Activated T-helper 17 cell treated with anti-CD3 and anti-CD28 coated beads, Interleukin-2, amount 50 U/mL, for 72 hours (primary cell): ENCODE measurements at regions not wholly inside any gene's neighbourhood (a gene's known extent, or its start where the extent isn't known, plus 50 kb on each side); places are given as distances from the start of the nearest gene placed in this dataset.
"Not testable (repeated sequence)": the region's sequence is repeated elsewhere in the genome, so short reads cannot be mapped to it uniquely, and the experiment has no call there.

Experiments
- ATAC-seq: fragments of 150-1000 bp; cut with Tn5 transposase; replicated peaks from 2 replicates; pipeline ENCODE4 v1.10.0; 2021; ENCODE audit warnings: mild to moderate bottlenecking, moderate library complexity
- H3K27ac Mint-ChIP-seq: one replicate; pipeline ENCODE4 v1.8.0; 2022; ENCODE audit warnings: mixed read lengths
- H3K27me3 Mint-ChIP-seq: one replicate; pipeline ENCODE4 v1.8.0; 2022; ENCODE audit warnings: mixed read lengths
- H3K36me3 Mint-ChIP-seq: one replicate; pipeline ENCODE4 v1.8.0; 2022; ENCODE audit warnings: low read depth, mild to moderate bottlenecking, mixed read lengths
- H3K4me1 Mint-ChIP-seq: one replicate; pipeline ENCODE4 v1.8.0; 2022; ENCODE audit warnings: mixed read lengths
- H3K4me3 Mint-ChIP-seq: one replicate; pipeline ENCODE4 v1.8.0; 2022; ENCODE audit warnings: mild to moderate bottlenecking, mixed read lengths
- H3K9me3 Mint-ChIP-seq: one replicate; pipeline ENCODE4 v1.8.0; 2022; ENCODE audit warnings: mixed read lengths

DNA sequence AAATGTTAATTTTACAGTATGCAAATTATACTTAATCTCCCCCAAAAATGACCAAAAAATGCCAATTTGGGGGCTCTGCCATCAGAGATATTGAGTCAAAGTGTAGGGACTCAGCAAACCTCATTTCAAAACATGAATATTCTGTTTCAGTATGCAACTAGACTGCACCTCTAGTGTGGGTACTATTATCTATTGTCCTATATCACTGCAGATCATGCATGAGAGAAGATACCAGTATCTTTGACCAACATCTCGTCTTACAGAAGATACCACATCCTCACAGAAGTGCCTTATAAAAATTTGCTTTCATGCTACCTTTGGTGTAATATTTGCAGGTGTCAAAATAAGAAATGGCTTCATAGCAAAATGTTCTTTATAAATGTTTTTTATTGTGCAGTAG lies 623.8 kb downstream of the TENT5A start:
- ATAC-seq: no peak

DNA sequence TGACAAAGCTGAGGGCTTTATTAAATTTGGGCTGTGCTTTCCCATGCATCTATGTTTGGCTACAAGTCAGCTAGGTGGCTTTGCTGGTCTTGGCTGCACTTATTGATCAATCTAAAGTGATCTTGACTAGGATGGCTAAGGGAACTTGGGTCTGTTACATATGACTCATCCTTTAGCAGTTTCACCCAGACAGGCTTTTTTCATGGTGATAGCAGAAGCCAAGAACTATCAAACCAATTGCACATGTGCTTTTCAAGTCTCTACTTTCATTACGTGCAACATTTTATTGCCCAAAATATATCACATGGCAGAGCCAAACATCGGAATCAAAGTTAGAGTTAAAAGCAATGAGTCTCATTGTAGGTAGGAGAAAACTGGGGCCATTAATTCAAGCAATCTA lies 626.3 kb downstream of the TENT5A start:
- Mint-ChIP-seq H3K27me3 (no peaks in the 10 kb centered on the region), H3K4me1 (no peaks in the 10 kb centered on the region), H3K9me3 (peaks cover 5% of the 10 kb centered on the region), H3K4me3 (no peak overlapping the region), H3K36me3 (no peaks in the 10 kb centered on the region), H3K27ac (no peak overlapping the region)
- ATAC-seq: no peak

More for the DNA sequence above, 623.8 kb downstream of the TENT5A start:
- no peaks in the 10 kb centered on the region for H3K4me1 Mint-ChIP-seq
- no peaks in the 10 kb centered on the region for H3K27me3 Mint-ChIP-seq
- no peaks in the 10 kb centered on the region for H3K36me3 Mint-ChIP-seq
- H3K9me3 Mint-ChIP-seq: peaks cover 9% of the 10 kb centered on the region
- no peak overlapping the region for H3K4me3 Mint-ChIP-seq
- no peak overlapping the region for H3K27ac Mint-ChIP-seq

DNA sequence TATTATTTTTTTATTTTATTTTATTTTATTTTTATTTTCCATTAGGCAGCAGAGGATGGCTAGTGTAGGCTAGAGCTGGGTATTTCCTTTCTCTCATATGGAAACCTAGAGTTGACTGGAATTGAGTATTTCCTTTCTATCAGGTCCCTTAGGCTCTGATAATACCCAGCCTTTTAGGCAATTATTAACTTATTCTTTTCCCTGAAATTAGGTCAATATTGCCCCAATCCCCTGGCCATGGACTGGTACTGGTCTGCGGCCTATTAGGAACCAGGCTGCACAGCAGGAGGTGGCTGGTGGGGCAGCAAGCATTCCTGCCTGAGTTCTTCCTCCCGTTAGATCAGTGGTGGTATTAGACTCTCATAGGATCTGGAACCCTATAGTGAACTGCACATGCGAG lies 632.2 kb downstream of the TENT5A start:
- H3K27ac Mint-ChIP-seq: no peak overlapping the region
- H3K27me3 Mint-ChIP-seq: no peaks in the 10 kb centered on the region
- no peak for ATAC-seq
- H3K9me3 Mint-ChIP-seq: peaks cover 11% of the 10 kb centered on the region
- no peaks in the 10 kb centered on the region for H3K4me1 Mint-ChIP-seq
- H3K36me3 Mint-ChIP-seq: no peaks in the 10 kb centered on the region
- no peak overlapping the region for H3K4me3 Mint-ChIP-seq

DNA sequence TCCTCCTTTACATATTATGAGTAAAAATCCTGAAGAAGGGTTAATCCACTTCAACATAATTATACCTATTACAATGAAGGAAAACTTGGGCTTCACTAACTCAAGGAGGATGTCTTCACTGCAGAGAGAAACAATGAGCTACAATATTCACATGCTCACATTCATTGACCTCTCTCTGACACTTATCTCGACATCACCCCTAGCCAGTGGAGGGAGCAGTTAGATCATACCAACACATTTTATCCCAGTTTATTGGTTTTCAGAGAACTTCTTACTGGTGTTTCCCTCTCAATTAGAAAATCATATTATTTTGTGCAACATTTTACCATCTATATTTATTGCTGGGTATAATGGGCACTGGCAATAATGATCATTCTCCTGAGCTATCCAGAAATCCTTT lies 646.5 kb downstream of the TENT5A start:
- Mint-ChIP-seq H3K27me3 (no peaks in the 10 kb centered on the region), H3K27ac (no peak overlapping the region), H3K36me3 (no peaks in the 10 kb centered on the region), H3K4me1 (no peaks in the 10 kb centered on the region), H3K9me3 (peaks cover 7% of the 10 kb centered on the region), H3K4me3 (no peak overlapping the region)
- no peak for ATAC-seq

DNA sequence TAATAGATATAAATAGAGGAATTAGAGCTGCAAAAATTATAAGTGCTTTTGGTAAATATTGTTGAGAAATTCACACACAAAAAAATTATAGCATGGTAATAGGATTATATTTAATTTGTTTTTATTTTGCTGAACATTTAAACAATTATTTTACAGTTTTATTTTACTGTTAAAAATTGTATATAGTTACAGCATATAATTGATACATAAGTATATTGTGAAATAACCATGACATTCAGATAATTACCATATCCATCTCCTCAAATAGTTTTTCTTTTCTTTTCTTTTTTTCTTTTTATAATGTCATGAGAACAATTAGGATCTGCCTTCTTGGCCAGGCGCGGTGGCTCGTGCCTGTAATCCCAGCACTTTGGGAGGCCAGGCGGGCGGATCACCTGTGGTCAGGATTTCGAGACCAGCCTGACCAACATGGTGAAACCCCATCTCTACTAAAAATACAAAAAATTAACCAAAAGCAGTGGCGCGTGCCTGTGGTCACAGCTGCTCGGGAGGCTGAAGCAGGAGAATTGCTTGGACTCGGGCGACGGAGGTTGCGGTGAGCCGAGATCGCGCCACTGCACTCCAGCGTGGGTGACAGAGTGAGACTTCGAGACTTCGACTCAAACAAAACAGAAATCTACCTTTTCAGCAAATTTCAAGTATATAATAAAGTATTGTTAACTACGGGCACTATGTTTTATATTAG lies 654.2 kb downstream of the TENT5A start:
- ATAC-seq: no peak
- no peak overlapping the region for H3K4me3 Mint-ChIP-seq

DNA sequence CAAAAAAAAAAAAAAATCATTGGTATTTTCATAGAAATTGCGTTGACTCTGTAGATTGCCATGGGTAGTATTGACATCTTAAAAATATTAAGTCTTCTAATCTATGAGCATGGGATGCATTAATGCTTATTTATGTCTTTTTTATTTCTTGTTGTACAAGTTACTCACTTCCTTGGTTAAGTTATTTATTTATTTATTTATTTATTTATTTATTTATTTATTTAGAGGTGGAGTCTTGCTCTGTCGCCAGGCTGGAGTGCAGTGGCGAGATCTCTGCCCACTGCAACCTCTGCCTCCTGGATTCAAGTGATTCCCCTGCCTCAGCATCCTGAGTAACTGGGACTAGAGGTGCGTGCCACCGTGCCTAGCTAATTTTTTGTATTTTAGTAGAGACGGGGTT lies 656.0 kb downstream of the TENT5A start:
- not testable (repeated sequence) for H3K4me3 Mint-ChIP-seq, H3K4me1 Mint-ChIP-seq, H3K9me3 Mint-ChIP-seq, H3K27ac Mint-ChIP-seq, H3K36me3 Mint-ChIP-seq, H3K27me3 Mint-ChIP-seq, ATAC-seq

More for the DNA sequence above, 654.2 kb downstream of the TENT5A start:
- no peak overlapping the region for H3K27ac Mint-ChIP-seq
- no peaks in the 10 kb centered on the region for H3K36me3 Mint-ChIP-seq
- H3K27me3 Mint-ChIP-seq: no peaks in the 10 kb centered on the region
- peaks cover under 1% of the 10 kb centered on the region for H3K9me3 Mint-ChIP-seq
- no peaks in the 10 kb centered on the region for H3K4me1 Mint-ChIP-seq

DNA sequence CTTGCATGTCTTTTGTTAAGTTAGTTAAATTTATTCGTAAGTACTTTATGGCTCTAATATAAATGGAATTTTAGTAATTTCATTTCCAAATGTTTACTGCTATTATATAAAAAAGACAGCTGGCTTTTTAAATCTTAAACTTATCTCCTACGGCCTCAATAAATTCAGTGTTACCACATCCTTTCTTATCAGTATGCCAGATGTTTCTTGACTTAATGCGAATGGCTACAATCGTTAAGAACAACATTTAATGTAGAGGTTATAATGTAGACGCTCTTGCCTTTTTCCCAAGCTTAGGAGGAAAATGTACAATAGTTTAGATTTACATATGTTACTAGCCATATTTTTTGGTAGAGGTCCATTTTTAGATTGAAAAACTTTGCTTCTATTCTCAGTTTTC lies 659.4 kb downstream of the TENT5A start:
- ATAC-seq: no peak
- no peaks in the 10 kb centered on the region for H3K36me3 Mint-ChIP-seq
- no peak overlapping the region for H3K27ac Mint-ChIP-seq
- no peak overlapping the region for H3K4me3 Mint-ChIP-seq
- no peaks in the 10 kb centered on the region for H3K4me1 Mint-ChIP-seq
- no peaks in the 10 kb centered on the region for H3K27me3 Mint-ChIP-seq
- no peaks in the 10 kb centered on the region for H3K9me3 Mint-ChIP-seq

DNA sequence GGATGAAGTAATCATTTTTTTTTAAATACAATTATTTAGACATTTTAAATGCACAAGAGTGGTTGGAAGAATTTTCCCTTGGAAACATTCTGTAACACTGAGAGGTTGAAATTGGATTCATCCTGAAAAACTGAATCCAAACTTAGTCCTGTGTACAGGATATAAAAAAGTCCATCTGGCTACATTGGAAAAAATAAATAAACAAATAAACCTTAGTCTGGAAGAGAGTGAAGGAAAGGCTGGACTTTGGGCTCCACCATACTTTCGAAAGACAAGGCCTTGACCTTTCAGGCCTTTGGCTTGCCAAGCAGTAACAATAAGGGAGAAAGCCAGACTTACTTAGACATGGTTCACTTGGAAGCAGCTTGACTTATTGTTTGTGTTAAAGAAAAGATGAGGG lies 664.3 kb downstream of the TENT5A start:
- no peak for ATAC-seq
- H3K4me3 Mint-ChIP-seq: no peak overlapping the region
- no peaks in the 10 kb centered on the region for H3K36me3 Mint-ChIP-seq
- H3K9me3 Mint-ChIP-seq: no peaks in the 10 kb centered on the region
- H3K27me3 Mint-ChIP-seq: no peaks in the 10 kb centered on the region
- no peak overlapping the region for H3K27ac Mint-ChIP-seq
- no peaks in the 10 kb centered on the region for H3K4me1 Mint-ChIP-seq

DNA sequence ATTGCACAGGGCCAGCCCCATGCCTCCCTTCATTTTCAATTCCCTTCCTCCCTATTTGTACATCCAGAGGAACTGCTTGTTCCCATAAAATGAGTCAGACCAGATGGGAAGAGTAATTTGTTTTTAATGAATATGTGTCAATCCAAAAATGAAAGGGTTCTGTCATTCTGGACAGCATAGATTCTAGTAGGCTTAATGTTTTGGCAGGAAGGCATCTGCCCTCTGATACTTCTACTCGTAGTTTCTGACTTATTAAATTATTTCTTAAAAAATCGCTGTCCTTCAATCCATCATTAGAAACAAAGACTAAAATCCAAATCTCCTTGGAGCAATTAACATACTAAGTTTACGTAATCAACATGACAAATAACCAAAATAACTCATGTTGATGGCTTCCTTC lies 665.5 kb downstream of the TENT5A start:
- no peak overlapping the region for H3K4me3 Mint-ChIP-seq
- no peak overlapping the region for H3K27ac Mint-ChIP-seq
- no peaks in the 10 kb centered on the region for H3K4me1 Mint-ChIP-seq
- no peaks in the 10 kb centered on the region for H3K27me3 Mint-ChIP-seq
- H3K36me3 Mint-ChIP-seq: no peaks in the 10 kb centered on the region
- ATAC-seq: no peak
- peaks cover under 1% of the 10 kb centered on the region for H3K9me3 Mint-ChIP-seq

DNA sequence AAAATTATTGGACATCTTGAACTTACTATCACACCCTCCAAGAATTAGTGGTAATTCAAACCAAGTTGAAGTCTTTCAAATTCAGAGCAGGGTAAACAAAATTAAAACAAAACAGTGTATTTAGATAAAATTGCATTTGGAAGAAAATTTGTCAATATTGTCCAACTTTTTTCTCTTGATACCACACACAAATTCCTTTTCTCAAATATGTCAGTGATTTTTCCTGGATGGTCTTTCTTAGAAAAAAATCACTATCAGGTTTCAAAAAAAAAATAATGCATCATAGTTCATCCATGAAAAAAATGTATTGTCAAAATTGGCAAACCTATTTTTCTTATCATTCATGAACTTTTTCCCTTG lies 667.1 kb downstream of the TENT5A start:
- H3K36me3 Mint-ChIP-seq: no peaks in the 10 kb centered on the region

DNA sequence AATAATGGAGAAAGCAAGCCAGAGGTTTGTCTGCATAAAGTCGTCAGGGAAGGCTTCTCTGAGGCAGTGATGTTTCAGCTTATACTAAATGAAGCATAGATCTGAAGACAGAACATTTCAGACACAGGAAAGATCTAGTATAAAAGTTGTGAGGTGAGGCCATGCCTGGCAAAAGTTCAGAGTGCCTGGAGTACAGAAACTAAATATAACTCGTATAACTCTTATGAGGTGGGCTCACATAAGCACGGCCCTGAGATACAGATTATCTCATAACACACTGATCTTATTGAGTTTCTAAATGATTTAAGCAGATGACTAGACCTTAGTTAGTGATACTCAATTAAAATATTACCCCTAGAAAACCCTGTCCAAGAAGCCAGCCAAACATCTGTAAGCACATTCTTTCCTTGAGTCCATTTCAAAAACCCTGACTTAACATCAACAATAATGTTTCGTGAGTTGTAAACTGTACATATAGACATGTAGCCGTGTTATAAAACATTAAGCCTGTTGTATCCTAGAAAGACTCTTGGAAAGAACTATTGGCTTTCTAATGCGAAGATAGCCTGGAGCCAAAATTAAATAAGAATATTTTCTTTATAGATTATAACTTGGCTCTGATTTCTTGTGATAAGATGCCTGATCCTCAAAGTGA lies 667.6 kb downstream of the TENT5A start:
- Mint-ChIP-seq H3K9me3 (peaks cover 7% of the 10 kb centered on the region), H3K36me3 (no peaks in the 10 kb centered on the region), H3K4me1 (no peaks in the 10 kb centered on the region), H3K27ac (no peak overlapping the region), H3K27me3 (no peaks in the 10 kb centered on the region), H3K4me3 (no peak overlapping the region)
- ATAC-seq: no peak

More for the DNA sequence above, 667.1 kb downstream of the TENT5A start:
- Mint-ChIP-seq H3K9me3 (peaks cover 6% of the 10 kb centered on the region), H3K27ac (no peak overlapping the region), H3K4me1 (no peaks in the 10 kb centered on the region), H3K4me3 (no peak overlapping the region), H3K27me3 (no peaks in the 10 kb centered on the region)
- ATAC-seq: no peak

DNA sequence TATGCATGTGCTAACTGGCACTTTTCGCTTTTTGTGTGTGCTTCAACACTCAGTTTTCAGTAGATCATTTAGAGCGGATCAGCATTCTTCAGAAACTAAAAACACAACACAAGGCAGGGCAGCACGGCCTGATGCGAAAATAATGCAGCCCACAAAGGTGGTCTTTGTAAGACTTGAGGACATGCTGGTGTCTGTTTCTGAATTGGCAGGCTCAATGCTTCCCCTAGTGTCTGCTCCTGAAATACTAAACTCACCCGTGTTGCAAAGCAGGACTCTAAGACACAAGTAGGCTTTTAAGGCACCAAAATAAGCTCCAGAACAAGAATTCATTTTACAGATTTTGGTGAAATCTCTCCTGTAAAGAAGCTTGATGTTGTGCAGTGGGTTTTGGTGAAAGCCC lies 676.5 kb downstream of the TENT5A start:
- Mint-ChIP-seq H3K27me3 (no peaks in the 10 kb centered on the region), H3K4me3 (no peak overlapping the region), H3K27ac (no peak overlapping the region), H3K9me3 (peaks cover 11% of the 10 kb centered on the region), H3K36me3 (no peaks in the 10 kb centered on the region), H3K4me1 (no peaks in the 10 kb centered on the region)
- no peak for ATAC-seq

DNA sequence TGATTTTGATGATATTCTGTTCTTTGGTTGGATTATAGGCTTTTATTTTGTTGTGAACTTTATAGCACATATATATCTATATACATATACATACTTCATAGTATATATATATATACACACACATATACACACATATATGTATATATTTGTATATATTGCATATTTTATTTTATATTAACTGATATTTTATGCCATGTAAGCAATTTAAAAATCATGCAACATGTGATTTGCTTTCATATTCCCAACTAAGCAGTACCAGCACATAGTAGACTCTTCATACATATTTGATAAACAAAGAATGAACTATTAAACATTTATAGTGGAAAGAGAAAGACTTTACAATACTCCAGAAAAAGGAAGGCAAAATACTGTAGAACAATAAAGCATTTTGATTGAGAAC lies 679.2 kb downstream of the TENT5A start:
- Mint-ChIP-seq H3K9me3 (peaks cover 7% of the 10 kb centered on the region), H3K27ac (no peak overlapping the region), H3K36me3 (no peaks in the 10 kb centered on the region), H3K4me1 (no peaks in the 10 kb centered on the region), H3K27me3 (no peaks in the 10 kb centered on the region), H3K4me3 (no peak overlapping the region)
- ATAC-seq: no peak

DNA sequence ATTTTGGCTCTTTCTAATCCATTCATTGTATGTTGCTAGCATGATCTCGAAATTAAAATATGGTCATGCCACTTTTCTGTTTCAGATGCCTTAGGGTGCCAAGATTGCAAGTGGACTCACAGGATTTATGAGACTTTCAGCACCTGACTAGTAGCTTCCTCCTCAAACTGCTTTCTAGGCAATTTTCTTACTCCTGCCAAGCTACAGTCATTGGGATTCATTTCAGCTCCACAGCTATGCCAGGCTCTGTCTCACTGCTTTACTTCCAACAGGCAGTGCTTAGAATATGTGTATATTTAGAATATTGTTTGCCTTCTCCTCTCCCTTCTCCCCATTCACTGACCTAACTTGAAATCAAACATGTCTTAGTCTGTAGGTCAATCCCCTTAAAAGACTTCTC lies 681.4 kb downstream of the TENT5A start:
- H3K27ac Mint-ChIP-seq: no peak overlapping the region
- H3K4me3 Mint-ChIP-seq: no peak overlapping the region
- H3K36me3 Mint-ChIP-seq: no peaks in the 10 kb centered on the region
- no peak for ATAC-seq
- H3K4me1 Mint-ChIP-seq: no peaks in the 10 kb centered on the region
- H3K27me3 Mint-ChIP-seq: no peaks in the 10 kb centered on the region
- peaks cover 7% of the 10 kb centered on the region for H3K9me3 Mint-ChIP-seq

DNA sequence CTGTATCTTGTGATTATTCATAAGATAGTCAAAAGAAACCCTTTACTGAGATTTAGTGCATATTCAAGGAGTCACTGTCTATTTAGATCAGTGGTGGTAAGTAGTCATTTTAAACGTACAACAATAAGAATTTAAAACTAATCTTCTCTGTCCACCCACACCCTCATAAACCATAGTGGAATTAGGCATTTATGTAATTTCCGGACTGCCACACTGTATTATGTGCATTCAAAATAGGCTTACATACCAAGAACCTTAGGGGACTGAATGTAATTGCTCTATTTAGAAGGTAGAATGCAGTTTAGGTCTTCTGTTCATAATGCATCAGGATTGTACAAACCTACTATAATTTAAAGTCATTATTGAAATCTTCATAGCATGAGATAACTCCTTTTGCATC lies 685.4 kb downstream of the TENT5A start:
- H3K27ac Mint-ChIP-seq: no peak overlapping the region
- no peak overlapping the region for H3K4me3 Mint-ChIP-seq
- no peaks in the 10 kb centered on the region for H3K27me3 Mint-ChIP-seq
- H3K9me3 Mint-ChIP-seq: peaks cover 10% of the 10 kb centered on the region
- no peaks in the 10 kb centered on the region for H3K36me3 Mint-ChIP-seq
- ATAC-seq: no peak
- H3K4me1 Mint-ChIP-seq: no peaks in the 10 kb centered on the region
